K562 (cell line): ENCODE measurements at regions not wholly inside any gene's neighbourhood (a gene's known extent, or its start where the extent isn't known, plus 50 kb on each side); places are given as distances from the start of the nearest gene placed in this dataset.

Experiments
- ATAC-seq: fragments of 200-7000 bp; cut with Tn5 transposase; 3 replicates; pipeline ENCODE4 v1.9.1; 2020; ENCODE audit warnings: moderate library complexity
- BruUV-seq: library from RNA; stranded (reverse); fragments of 400-500 nt; replicated peaks from 2 replicates; lab custom pipeline; 2021; lab: Mats Ljungman, UMichigan
- CTCF ChIA-PET: fragments of 300-600 bp; formaldehyde crosslinking; extraction: SDS; loops from one replicate; lab custom pipeline; 2021; ENCODE audit warnings: low intra/inter-chr PET ratio; lab: Yijun Ruan, JAX
- POLR2A ChIA-PET: fragments of 300-600, 350-650 bp; sonication (Branson Sonifier 250); formaldehyde crosslinking; extraction: SDS; loops from one replicate; lab custom pipeline; 2021; ENCODE audit warnings: antibody characterized with exemption, inconsistent platforms; lab: Yijun Ruan, JAX
- DNase-seq, 4 experiments: peaks; one replicate each; pipeline versions ENCODE4 v3.0.0 to v3.0.0-alpha.2; 2011 to 2018; ENCODE audit warnings: low spot score in 3 of 4, mixed read lengths in 3 of 4; ENCODE audit errors: extremely low read depth in 1 of 4
- FAIRE-seq: peaks from 2 replicates; lab custom pipeline; 2011; peaks lifted over from hg19 to GRCh38; lab: Jason Lieb, UNC
- H2AFZ ChIP-seq: 2 replicates; pipeline ENCODE4 v1.6.0; 2011; ENCODE audit warnings: low read depth, low read length, control low read depth, inconsistent platforms
- H3K27ac ChIP-seq: fragments of 200-600 bp; 3 replicates; pipeline ENCODE4 v1.8.0; 2011; ENCODE audit warnings: low read depth, mild to moderate bottlenecking, control low read depth, inconsistent platforms, low read length, moderate library complexity, mixed read lengths; ENCODE audit errors: extremely low read depth
- H3K27me3 ChIP-seq, 2 experiments: fragments of 300-600 bp in 1 of 2; 2 replicates in 1 of 2; 3 replicates in 1 of 2; pipeline versions ENCODE4 v1.6.0 to v1.8.0; 2011; ENCODE audit warnings: inconsistent platforms in 2 of 2, low read length in 2 of 2, mild to moderate bottlenecking in 1 of 2, mixed read lengths in 1 of 2, moderate library complexity in 1 of 2; ENCODE audit not compliant: control insufficient read depth in 2 of 2, insufficient read depth in 2 of 2
- H3K36me3 ChIP-seq: fragments of 300-600 bp; 3 replicates; pipeline ENCODE4 v1.8.0; 2011; ENCODE audit warnings: mild to moderate bottlenecking, low read length, inconsistent platforms; ENCODE audit not compliant: control insufficient read depth, insufficient read depth
- H3K4me1 ChIP-seq, 2 experiments: fragments of 200-600 bp in 1 of 2; replicated peaks in 1 of 2; 2 replicates in 1 of 2; 3 replicates in 1 of 2; pipeline versions ENCODE4 v1.5.1 to v1.8.0; 2011; ENCODE audit warnings: inconsistent platforms in 2 of 2, low read length in 2 of 2, mild to moderate bottlenecking in 1 of 2, mixed read lengths in 1 of 2, moderate library complexity in 1 of 2; ENCODE audit not compliant: control insufficient read depth in 2 of 2, insufficient read depth in 2 of 2
- H3K4me2 ChIP-seq: 2 replicates; pipeline ENCODE4 v1.6.1; 2011; ENCODE audit warnings: low read length, control low read depth, inconsistent platforms, mixed read lengths; ENCODE audit not compliant: insufficient read depth
- H3K4me3 ChIP-seq: fragments of 200-600 bp; sonication (generic), shearing (Covaris generic); 2 replicates; pipeline ENCODE4 v1.5.1; 2016; ENCODE audit warnings: control low read depth, inconsistent platforms
- H3K79me2 ChIP-seq: fragments of 200-600 bp; 3 replicates; pipeline ENCODE4 v1.8.0; 2011; ENCODE audit warnings: low read length, inconsistent platforms; ENCODE audit not compliant: control insufficient read depth, insufficient read depth
- H3K9ac ChIP-seq, 2 experiments: 2 replicates each; pipeline versions ENCODE4 v1.6.0 to v1.6.1; 2011; ENCODE audit warnings: low read depth in 2 of 2, low read length in 2 of 2, control low read depth in 1 of 2, inconsistent platforms in 1 of 2, mild to moderate bottlenecking in 1 of 2, mixed read lengths in 1 of 2; ENCODE audit not compliant: insufficient read depth in 1 of 2
- H3K9me1 ChIP-seq: one replicate; pipeline ENCODE4 v1.6.0; 2011; ENCODE audit warnings: inconsistent platforms, mild to moderate bottlenecking, low read length, moderate library complexity; ENCODE audit not compliant: control insufficient read depth, insufficient read depth
- H3K9me3 ChIP-seq: replicated peaks from 2 replicates; pipeline ENCODE4 v1.5.1; 2011; ENCODE audit warnings: low read depth, low read length, inconsistent platforms; ENCODE audit not compliant: control insufficient read depth, insufficient read depth
- H4K20me1 ChIP-seq: replicated peaks from 2 replicates; pipeline ENCODE4 v1.6.1; 2011; ENCODE audit warnings: low read length, inconsistent platforms, mixed read lengths; ENCODE audit not compliant: control insufficient read depth, insufficient read depth
- CEBPB ChIP-seq: fragments of 450-650 bp; IDR thresholded peaks from 2 replicates; pipeline ENCODE4 v1.6.1; 2016; ENCODE audit warnings: missing genetic modification characterization, missing compliant biosample characterization
- CHAMP1 ChIP-seq: fragments of 450-650 bp; IDR thresholded peaks from 2 replicates; pipeline ENCODE4 v1.6.1; 2016; ENCODE audit warnings: mild to moderate bottlenecking
- EGR1 ChIP-seq: fragments of 450-650 bp; conservative IDR thresholded peaks from 2 replicates; pipeline ENCODE4 v1.6.1; 2017; ENCODE audit warnings: mild to moderate bottlenecking
- PHB2 ChIP-seq: fragments of 450-650 bp; IDR thresholded peaks from 2 replicates; pipeline ENCODE4 v1.6.1; 2017; ENCODE audit warnings: low read depth
- PYGO2 ChIP-seq: fragments of 450-650 bp; IDR thresholded peaks from 2 replicates; pipeline ENCODE4 v1.6.1; 2016; ENCODE audit warnings: mild to moderate bottlenecking, missing genetic modification characterization, moderate library complexity, missing compliant biosample characterization
- TBL1XR1 ChIP-seq, 2 experiments: IDR thresholded peaks; 2 replicates each; pipeline ENCODE4 v1.6.1; 2012; ENCODE audit warnings: improper control_type of control experiment in 2 of 2, low read length in 2 of 2, mild to moderate bottlenecking in 1 of 2
- ZNF133 ChIP-seq: fragments of 250-450 bp; sonication (Bioruptor Pico); IDR thresholded peaks from 2 replicates; pipeline ENCODE4 v1.4.0; 2020; ENCODE audit warnings: mild to moderate bottlenecking
- ZNF518B ChIP-seq: fragments of 250-450 bp; sonication (Bioruptor Pico); IDR thresholded peaks from 2 replicates; pipeline ENCODE4 v1.5.0; 2021; ENCODE audit warnings: mild to moderate bottlenecking, moderate library complexity
- ZNF583 ChIP-seq: fragments of 250-450 bp; sonication (Bioruptor Pico); IDR thresholded peaks from 2 replicates; pipeline ENCODE4 v1.4.0; 2020
- WGBS: fragments of 100-300 bp; shearing (Covaris generic); methylation state at CpG from one replicate; pipeline ENCODE4 v1.1.6; 2016; ENCODE audit warnings: low coverage, mixed read lengths; ENCODE audit not compliant: insufficient coverage; ENCODE audit errors: missing lambda C conversion rate; 5-methylcytosine and 5-hydroxymethylcytosine counted together
- in situ Hi-C: fragments of 300-500 bp; cut with MboI; formaldehyde crosslinking; loops from 4 replicates; pipeline ENCODE4 v1.15.0; 2018; ENCODE audit warnings: inconsistent platforms, mixed read lengths
- intact Hi-C: fragments of 100-400 bp; cut with micrococcal nuclease; formaldehyde crosslinking; loops from 2 replicates; pipeline ENCODE4 v1.14.2; 2022

GRCh38 chr21:24220446-24220845 lies 1386.8 kb downstream of the MRPL39 start:
- in situ Hi-C loops = no loop called here
- DNase-seq (no peak), FAIRE-seq (no peak), ATAC-seq (no peak)
- H4K20me1 ChIP-seq = no peaks in the 10 kb centered on the region
- H3K36me3 ChIP-seq = no peaks in the 10 kb centered on the region
- no peak overlapping the region for H3K9ac ChIP-seq
- TF ChIP-seq ZNF583 (CRISPR knock-in tag) (no peak), ZNF133 (CRISPR knock-in tag) (no peak), TBL1XR1 (IDR thresholded peaks at IDR 0.05; ENCODE audit: low read length in 2 of 2) (no peak), PHB2 (no peak), CEBPB (tag) (peak; percentile 27; the same call in 1 of the 2 replicates)
- ChIA-PET CTCF (no interaction called here), POLR2A (no interaction called here)
- no peaks in the 10 kb centered on the region for H3K79me2 ChIP-seq
- H3K9me1 ChIP-seq = no peaks in the 10 kb centered on the region
- no peaks in the 10 kb centered on the region for H3K4me1 ChIP-seq
- H3K4me3 ChIP-seq = no peak overlapping the region
- no TSS peak for BruUV-seq
- intact Hi-C loops = no loop called here
- no peak overlapping the region for H2AFZ ChIP-seq
- no peak overlapping the region for H3K27ac ChIP-seq
- H3K27me3 ChIP-seq = no peaks in the 10 kb centered on the region
- no peaks in the 10 kb centered on the region for H3K9me3 ChIP-seq
- H3K4me2 ChIP-seq = no peak overlapping the region
- 7% methylated on average over 2 of the region's 2 CpGs for WGBS

GRCh38 chr21:24217151-24217550 lies 1390.1 kb downstream of the MRPL39 start:
- in situ Hi-C loops = no loop called here
- BruUV-seq = no TSS peak
- H3K4me2 ChIP-seq = no peak overlapping the region
- intact Hi-C loops = no loop called here
- H2AFZ ChIP-seq = no peak overlapping the region
- H3K27ac ChIP-seq = no peak overlapping the region
- no peak overlapping the region for H3K4me3 ChIP-seq
- ATAC-seq = no peak
- H3K27me3 ChIP-seq = no peaks in the 10 kb centered on the region
- FAIRE-seq = no peak
- WGBS = 10% methylated on average over 4 of the region's 4 CpGs
- no peak overlapping the region for H3K9ac ChIP-seq
- no peaks in the 10 kb centered on the region for H3K9me3 ChIP-seq
- H3K79me2 ChIP-seq = no peaks in the 10 kb centered on the region
- H3K9me1 ChIP-seq = no peaks in the 10 kb centered on the region
- DNase-seq = no peak
- no peaks in the 10 kb centered on the region for H3K36me3 ChIP-seq
- ChIA-PET CTCF (no interaction called here), POLR2A (interaction anchor here (2.1 kb wide), 1 partner anchor 16 kb away, joined by 4 read pairs; no protein-coding TSS in a partner anchor)
- H3K4me1 ChIP-seq = no peaks in the 10 kb centered on the region
- H4K20me1 ChIP-seq = no peaks in the 10 kb centered on the region
- TF ChIP-seq EGR1 (no peak), CHAMP1 (no peak), PYGO2 (tag) (no peak), ZNF518B (CRISPR knock-in tag) (no peak)
